ENCODE measurements at regions not wholly inside any gene's neighbourhood (a gene's known extent, or its start where the extent isn't known, plus 50 kb on each side); places are given as distances from the start of the nearest gene placed in this dataset.
"Not testable (repeated sequence)": the region's sequence is repeated elsewhere in the genome, so short reads cannot be mapped to it uniquely, and the experiment has no call there.

GRCh38 chr20:24418731-24419130 lies 50.7 kb upstream of the SYNDIG1 start:
- no peak for DNase-seq

- DNase-seq, result no peak
Observed at GRCh38 chr20:24417485-24417884, 51.9 kb upstream of the SYNDIG1 start.

- DNase-seq, result not testable (repeated sequence)
Observed at GRCh38 chr20:24415444-24415843, 54.0 kb upstream of the SYNDIG1 start.

GRCh38 chr20:24411834-24412216 lies 57.6 kb upstream of the SYNDIG1 start:
- DNase-seq, result no peak

- no peak for DNase-seq
Observed at GRCh38 chr20:24411003-24411833, 58.2 kb upstream of the SYNDIG1 start.

GRCh38 chr20:24407151-24407550 lies 62.3 kb upstream of the SYNDIG1 start:
- no peak for DNase-seq

- DNase-seq, result no peak
Observed at GRCh38 chr20:24406750-24407149, 62.7 kb upstream of the SYNDIG1 start.

- no peak for DNase-seq
Observed at GRCh38 chr20:24406251-24406650, 63.2 kb upstream of the SYNDIG1 start.

GRCh38 chr20:24405810-24406209 lies 63.6 kb upstream of the SYNDIG1 start:
- DNase-seq, result peak; percentile 18

- DNase-seq, result peak; percentile 37
Observed at GRCh38 chr20:24403406-24403805, 66.0 kb upstream of the SYNDIG1 start.

GRCh38 chr20:24402188-24402587 lies 67.2 kb upstream of the SYNDIG1 start:
- no peak for DNase-seq

GRCh38 chr20:24395151-24395550 lies 74.3 kb upstream of the SYNDIG1 start:
- DNase-seq, result no peak

GRCh38 chr20:24393903-24394302 lies 75.5 kb upstream of the SYNDIG1 start:
- DNase-seq, result no peak

GRCh38 chr20:24392612-24393011 lies 76.8 kb upstream of the SYNDIG1 start:
- DNase-seq, result no peak

- no peak for DNase-seq
Observed at GRCh38 chr20:24389686-24390085, 79.7 kb upstream of the SYNDIG1 start.

- no peak for DNase-seq
Observed at GRCh38 chr20:24388828-24389380, 80.5 kb upstream of the SYNDIG1 start.

- DNase-seq, result no peak
Observed at GRCh38 chr20:24385547-24385946, 83.9 kb upstream of the SYNDIG1 start.

GRCh38 chr20:24384865-24385264 lies 84.6 kb upstream of the SYNDIG1 start:
- DNase-seq, result no peak

GRCh38 chr20:24382743-24383142 lies 86.7 kb upstream of the SYNDIG1 start:
- DNase-seq, result no peak

- DNase-seq, result no peak
Observed at GRCh38 chr20:24382331-24382730, 87.1 kb upstream of the SYNDIG1 start.

- no peak for DNase-seq
Observed at GRCh38 chr20:24381886-24382285, 87.5 kb upstream of the SYNDIG1 start.

GRCh38 chr20:24379484-24379927 lies 89.9 kb upstream of the SYNDIG1 start:
- peak; percentile 96 for DNase-seq

- peak; percentile 34 for DNase-seq
Observed at GRCh38 chr20:24378661-24379483, 90.6 kb upstream of the SYNDIG1 start.

Data from fibroblast of skin of scalp (primary cell).